ENCODE measurements at regions not wholly inside any gene's neighbourhood (a gene's known extent, or its start where the extent isn't known, plus 50 kb on each side); places are given as distances from the start of the nearest gene placed in this dataset.

- Histone ChIP-seq H2BK5ac (ENCODE audit: low read depth, low read length) (no peak overlapping the region), H3K56ac (replicated peaks; ENCODE audit: insufficient read length, low read depth, low read length) (no peak overlapping the region), H2BK15ac (ENCODE audit: low read length) (no peak overlapping the region), H4K8ac (ENCODE audit: extremely low read depth, insufficient read depth, low read length) (no peak overlapping the region), H3K18ac (ENCODE audit: extremely low read depth, low read length) (no peak overlapping the region), H4K20me1 (replicated peaks in 1 of 2; ENCODE audit: control insufficient read depth in 1 of 2, insufficient read depth in 2 of 2, low read length in 2 of 2) (no peaks in the 10 kb centered on the region), H2BK120ac (replicated peaks; ENCODE audit: low read depth, low read length) (no peak overlapping the region), H3K9ac (replicated peaks in 1 of 4; ENCODE audit: extremely low read depth in 1 of 4, low read depth in 3 of 4, low read length in 3 of 4) (no peak overlapping the region), H3K4me3 (ENCODE audit: extremely low read depth in 1 of 4, insufficient read depth in 2 of 4, low read depth in 3 of 4, low read length in 4 of 4) (no peak overlapping the region), H3K9me3 (ENCODE audit: insufficient read depth in 2 of 2, low read depth in 1 of 2, low read length in 1 of 2) (no peaks in the 10 kb centered on the region), H3K27ac (ENCODE audit: low read depth, low read length) (no peak overlapping the region), H3K36me3 (ENCODE audit: control insufficient read depth in 2 of 4, insufficient read depth in 4 of 4, low read length in 3 of 4) (no peaks in the 10 kb centered on the region), H2AFZ (ENCODE audit: low read length) (no peak overlapping the region), H3K79me2 (ENCODE audit: control insufficient read depth in 1 of 2, insufficient read depth in 2 of 2, low read length in 2 of 2) (no peaks in the 10 kb centered on the region), H3K27me3 (replicated peaks in 1 of 4; ENCODE audit: control insufficient read depth in 3 of 4, extremely low read depth in 1 of 4, insufficient read depth in 3 of 4, low read length in 3 of 4) (no peaks in the 10 kb centered on the region), H3K4me2 (ENCODE audit: insufficient read depth in 1 of 2, low read depth in 2 of 2, low read length in 2 of 2) (no peak overlapping the region), H2BK12ac (ENCODE audit: low read depth, low read length) (no peak overlapping the region), H3K23ac (ENCODE audit: insufficient read length) (no peak overlapping the region), H3K4me1 (replicated peaks in 1 of 4; ENCODE audit: control insufficient read depth in 3 of 4, insufficient read depth in 4 of 4, low read length in 3 of 4) (peaks cover 0 to 3% (median 0%) of the 10 kb centered on the region in 4 experiments; a peak in 1 of 7 replicates), H2BK20ac (ENCODE audit: low read length) (no peak overlapping the region), H4K5ac (ENCODE audit: insufficient read length, low read depth, low read length) (no peak overlapping the region), H3K14ac (ENCODE audit: insufficient read length) (no peak overlapping the region), H4K91ac (replicated peaks; ENCODE audit: insufficient read length, low read length) (no peak overlapping the region), H2AK5ac (ENCODE audit: low read depth, low read length) (no peak overlapping the region), H3K23me2 (ENCODE audit: low read depth, low read length) (peaks cover 1% of the 10 kb centered on the region; the same call in 1 of the 2 replicates), H3K4ac (replicated peaks; ENCODE audit: insufficient read length, low read depth, low read length) (peak overlapping the region; percentile 69), H3K79me1 (ENCODE audit: low read depth, low read length) (no peaks in the 10 kb centered on the region)
- ChIA-PET POLR2A (ENCODE audit: partially characterized antibody) (no interaction called here), CTCF (ENCODE audit: partially characterized antibody) (interaction anchor here (0.6 to 0.7 kb wide), 2 partner anchors 14 to 26 kb away, joined by 3 read pairs; no protein-coding TSS in a partner anchor)
- FAIRE-seq (no peak), DNase-seq (ENCODE audit: low read depth in 1 of 2, low spot score in 2 of 2) (no peak)
- WGBS, 2 experiments (ENCODE audit: extremely low coverage in 1 of 2, insufficient coverage in 1 of 2, insufficient read length in 1 of 2, insufficient replicate concordance in 2 of 2, low coverage in 1 of 2, low lambda C conversion rate in 2 of 2, missing lambda C conversion rate in 1 of 2): 96% methylated on average over 7 of the region's 7 CpGs; no CpG with 5 or more reads in 1 of the 2 experiments
- TF ChIP-seq CHD1 (IDR thresholded peaks at IDR 0.05; ENCODE audit: low read depth, low read length) (no peak), NANOG (IDR thresholded peaks at IDR 0.05; ENCODE audit: insufficient read depth, low read depth, low read length, poor library complexity, severe bottlenecking) (no peak), JUND (IDR thresholded peaks at IDR 0.05; ENCODE audit: low read length) (no peak), MAX (IDR thresholded peaks at IDR 0.05) (no peak), POLR2AphosphoS5 (IDR thresholded peaks at IDR 0.05; ENCODE audit: low read depth, low read length) (no peak), HDAC2 (IDR thresholded peaks at IDR 0.05; ENCODE audit: borderline replicate concordance in 1 of 2, low read depth in 2 of 2, low read length in 2 of 2) (no peak), CHD2 (IDR thresholded peaks at IDR 0.05; ENCODE audit: low read length) (no peak), RXRA (IDR thresholded peaks at IDR 0.05; ENCODE audit: insufficient read depth, low read depth, low read length) (no peak), ATF2 (IDR thresholded peaks at IDR 0.05; ENCODE audit: low read length) (no peak), CBX5 (IDR thresholded peaks at IDR 0.05; ENCODE audit: low read depth, low read length) (no peak), TAF7 (optimal IDR thresholded peaks at IDR 0.05; ENCODE audit: borderline replicate concordance, low read depth, low read length) (no peak), CREB1 (IDR thresholded peaks at IDR 0.05) (no peak), EP300 (IDR thresholded peaks at IDR 0.05; ENCODE audit: borderline replicate concordance in 1 of 2, low read depth in 2 of 2, low read length in 2 of 2) (no peak)
Observed at GRCh38 chr10:118910702-118911101, 118.8 kb upstream of the NANOS1 start.

All from H1 (cell line).